ENCODE measurements at regions not wholly inside any gene's neighbourhood (a gene's known extent, or its start where the extent isn't known, plus 50 kb on each side); places are given as distances from the start of the nearest gene placed in this dataset.

DNA sequence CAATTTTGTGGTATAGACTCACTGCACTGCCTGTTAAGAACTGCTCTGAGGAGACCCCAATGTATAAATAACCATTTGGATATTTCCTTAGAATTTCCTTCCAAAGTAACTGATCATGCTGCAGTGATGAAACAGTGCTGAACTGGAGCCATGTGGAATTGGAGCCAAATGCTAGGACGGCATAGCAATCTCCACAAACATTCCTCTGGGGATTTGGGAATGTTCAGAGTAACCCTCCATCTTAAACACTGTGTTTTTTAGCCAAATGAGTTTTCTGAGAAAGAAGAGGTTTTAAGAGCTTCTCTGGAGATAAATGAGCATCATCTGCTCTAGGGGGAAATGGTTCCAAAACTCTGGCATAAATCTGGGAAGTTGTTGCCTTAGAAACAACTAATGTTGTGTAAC lies 98.2 kb downstream of the OLFM4 start:
- no peak overlapping the region for H3K27ac ChIP-seq (ENCODE audit: low read length)
- no peaks in the 10 kb centered on the region for H3K27me3 ChIP-seq (ENCODE audit: control insufficient read depth, insufficient read depth, low read length)
- H3K9me3 ChIP-seq (ENCODE audit: control insufficient read depth, insufficient read depth, low read depth, low read length): no peaks in the 10 kb centered on the region
- BruUV-seq (replicated peaks): no TSS peak
- POLR2A ChIA-PET: no interaction called here
- intact Hi-C loops (cut with micrococcal nuclease; ENCODE audit: unreplicated experiment) (no loop called here), in situ Hi-C loops (cut with HindIII; ENCODE audit: low pct_unique_long_range_greater_than_20kb, low sequenced_read_pairs) (no loop called here)
- no peaks in the 10 kb centered on the region for H3K36me3 ChIP-seq (ENCODE audit: control insufficient read depth, insufficient read depth, low read length)
- TF ChIP-seq, protein P1, sequence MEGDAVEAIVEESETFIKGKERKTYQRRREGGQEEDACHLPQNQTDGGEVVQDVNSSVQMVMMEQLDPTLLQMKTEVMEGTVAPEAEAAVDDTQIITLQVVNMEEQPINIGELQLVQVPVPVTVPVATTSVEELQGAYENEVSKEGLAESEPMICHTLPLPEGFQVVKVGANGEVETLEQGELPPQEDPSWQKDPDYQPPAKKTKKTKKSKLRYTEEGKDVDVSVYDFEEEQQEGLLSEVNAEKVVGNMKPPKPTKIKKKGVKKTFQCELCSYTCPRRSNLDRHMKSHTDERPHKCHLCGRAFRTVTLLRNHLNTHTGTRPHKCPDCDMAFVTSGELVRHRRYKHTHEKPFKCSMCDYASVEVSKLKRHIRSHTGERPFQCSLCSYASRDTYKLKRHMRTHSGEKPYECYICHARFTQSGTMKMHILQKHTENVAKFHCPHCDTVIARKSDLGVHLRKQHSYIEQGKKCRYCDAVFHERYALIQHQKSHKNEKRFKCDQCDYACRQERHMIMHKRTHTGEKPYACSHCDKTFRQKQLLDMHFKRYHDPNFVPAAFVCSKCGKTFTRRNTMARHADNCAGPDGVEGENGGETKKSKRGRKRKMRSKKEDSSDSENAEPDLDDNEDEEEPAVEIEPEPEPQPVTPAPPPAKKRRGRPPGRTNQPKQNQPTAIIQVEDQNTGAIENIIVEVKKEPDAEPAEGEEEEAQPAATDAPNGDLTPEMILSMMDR (IDR thresholded peaks at IDR 0.05): no peak
- no peak for TF ChIP-seq TCF7L2 (IDR thresholded peaks at IDR 0.05; ENCODE audit: low read depth, low read length)
- TF ChIP-seq SIN3A (IDR thresholded peaks at IDR 0.05; ENCODE audit: borderline replicate concordance, insufficient read depth, low read depth, low read length): no peak
- TF ChIP-seq, protein P2, sequence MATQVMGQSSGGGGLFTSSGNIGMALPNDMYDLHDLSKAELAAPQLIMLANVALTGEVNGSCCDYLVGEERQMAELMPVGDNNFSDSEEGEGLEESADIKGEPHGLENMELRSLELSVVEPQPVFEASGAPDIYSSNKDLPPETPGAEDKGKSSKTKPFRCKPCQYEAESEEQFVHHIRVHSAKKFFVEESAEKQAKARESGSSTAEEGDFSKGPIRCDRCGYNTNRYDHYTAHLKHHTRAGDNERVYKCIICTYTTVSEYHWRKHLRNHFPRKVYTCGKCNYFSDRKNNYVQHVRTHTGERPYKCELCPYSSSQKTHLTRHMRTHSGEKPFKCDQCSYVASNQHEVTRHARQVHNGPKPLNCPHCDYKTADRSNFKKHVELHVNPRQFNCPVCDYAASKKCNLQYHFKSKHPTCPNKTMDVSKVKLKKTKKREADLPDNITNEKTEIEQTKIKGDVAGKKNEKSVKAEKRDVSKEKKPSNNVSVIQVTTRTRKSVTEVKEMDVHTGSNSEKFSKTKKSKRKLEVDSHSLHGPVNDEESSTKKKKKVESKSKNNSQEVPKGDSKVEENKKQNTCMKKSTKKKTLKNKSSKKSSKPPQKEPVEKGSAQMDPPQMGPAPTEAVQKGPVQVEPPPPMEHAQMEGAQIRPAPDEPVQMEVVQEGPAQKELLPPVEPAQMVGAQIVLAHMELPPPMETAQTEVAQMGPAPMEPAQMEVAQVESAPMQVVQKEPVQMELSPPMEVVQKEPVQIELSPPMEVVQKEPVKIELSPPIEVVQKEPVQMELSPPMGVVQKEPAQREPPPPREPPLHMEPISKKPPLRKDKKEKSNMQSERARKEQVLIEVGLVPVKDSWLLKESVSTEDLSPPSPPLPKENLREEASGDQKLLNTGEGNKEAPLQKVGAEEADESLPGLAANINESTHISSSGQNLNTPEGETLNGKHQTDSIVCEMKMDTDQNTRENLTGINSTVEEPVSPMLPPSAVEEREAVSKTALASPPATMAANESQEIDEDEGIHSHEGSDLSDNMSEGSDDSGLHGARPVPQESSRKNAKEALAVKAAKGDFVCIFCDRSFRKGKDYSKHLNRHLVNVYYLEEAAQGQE (IDR thresholded peaks at IDR 0.05; ENCODE audit: insufficient read depth in 1 of 2, low read depth in 2 of 2, low read length in 1 of 2): no peak
- no peak for TF ChIP-seq POLR2AphosphoS5 (IDR thresholded peaks at IDR 0.05; ENCODE audit: low read depth, low read length)
- H3K4me3 ChIP-seq (ENCODE audit: low read depth in 2 of 2, low read length in 2 of 2): no peak overlapping the region
- no peaks in the 10 kb centered on the region for H3K4me1 ChIP-seq (ENCODE audit: control insufficient read depth, insufficient read depth, low read length)
- ATAC-seq (no peak), DNase-seq (ENCODE audit: low read depth, low spot score) (no peak)
- CTCF ChIA-PET: no interaction called here

DNA sequence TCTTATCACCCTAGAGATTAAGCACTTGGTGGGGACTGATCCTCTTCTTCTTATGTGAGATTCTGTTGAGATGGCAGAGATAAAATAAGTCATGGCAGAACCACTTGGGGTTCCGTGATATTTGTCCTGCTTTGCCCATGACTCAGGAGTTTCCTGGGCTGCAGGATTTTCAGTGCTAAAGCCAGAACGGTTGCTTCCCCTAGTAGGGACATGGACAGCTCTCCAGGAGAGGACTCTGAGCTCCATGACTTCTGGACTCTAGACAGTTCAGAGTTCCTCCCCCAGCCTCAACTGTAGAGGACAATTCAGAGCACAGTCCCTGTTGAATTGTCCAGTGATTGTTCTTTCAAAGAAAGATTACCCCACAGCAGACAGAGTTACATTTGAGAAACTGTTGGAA lies 98.8 kb downstream of the OLFM4 start:
- no peaks in the 10 kb centered on the region for H3K36me3 ChIP-seq (ENCODE audit: control insufficient read depth, insufficient read depth, low read length)
- H3K9me3 ChIP-seq (ENCODE audit: control insufficient read depth, insufficient read depth, low read depth, low read length): no peaks in the 10 kb centered on the region
- in situ Hi-C loops (cut with HindIII; ENCODE audit: low pct_unique_long_range_greater_than_20kb, low sequenced_read_pairs): no loop called here
- DNase-seq (ENCODE audit: low read depth, low spot score): no peak
- no TSS peak for BruUV-seq (replicated peaks)
- no peak for ATAC-seq
- ChIA-PET CTCF (no interaction called here), POLR2A (no interaction called here)
- H3K27me3 ChIP-seq (ENCODE audit: control insufficient read depth, insufficient read depth, low read length): no peaks in the 10 kb centered on the region
- H3K4me3 ChIP-seq (ENCODE audit: low read depth in 2 of 2, low read length in 2 of 2): no peak overlapping the region
- H3K4me1 ChIP-seq (ENCODE audit: control insufficient read depth, insufficient read depth, low read length): no peaks in the 10 kb centered on the region
- TF ChIP-seq, protein P1 (IDR thresholded peaks at IDR 0.05): no peak
- no peak for TF ChIP-seq TCF7L2 (IDR thresholded peaks at IDR 0.05; ENCODE audit: low read depth, low read length)
- TF ChIP-seq, protein P2 (IDR thresholded peaks at IDR 0.05; ENCODE audit: insufficient read depth in 1 of 2, low read depth in 2 of 2, low read length in 1 of 2): no peak
- H3K27ac ChIP-seq (ENCODE audit: low read length): no peak overlapping the region
- intact Hi-C loops (cut with micrococcal nuclease; ENCODE audit: unreplicated experiment): no loop called here

Data from Panc1 (cell line).